Fibroblast of gingiva (primary cell): ENCODE measurements at regions not wholly inside any gene's neighbourhood (a gene's known extent, or its start where the extent isn't known, plus 50 kb on each side); places are given as distances from the start of the nearest gene placed in this dataset.

Experiments used
- DNase-seq: peaks from one replicate; pipeline ENCODE4 v3.0.0-alpha.2; 2011; ENCODE audit warnings: low read depth

DNA sequence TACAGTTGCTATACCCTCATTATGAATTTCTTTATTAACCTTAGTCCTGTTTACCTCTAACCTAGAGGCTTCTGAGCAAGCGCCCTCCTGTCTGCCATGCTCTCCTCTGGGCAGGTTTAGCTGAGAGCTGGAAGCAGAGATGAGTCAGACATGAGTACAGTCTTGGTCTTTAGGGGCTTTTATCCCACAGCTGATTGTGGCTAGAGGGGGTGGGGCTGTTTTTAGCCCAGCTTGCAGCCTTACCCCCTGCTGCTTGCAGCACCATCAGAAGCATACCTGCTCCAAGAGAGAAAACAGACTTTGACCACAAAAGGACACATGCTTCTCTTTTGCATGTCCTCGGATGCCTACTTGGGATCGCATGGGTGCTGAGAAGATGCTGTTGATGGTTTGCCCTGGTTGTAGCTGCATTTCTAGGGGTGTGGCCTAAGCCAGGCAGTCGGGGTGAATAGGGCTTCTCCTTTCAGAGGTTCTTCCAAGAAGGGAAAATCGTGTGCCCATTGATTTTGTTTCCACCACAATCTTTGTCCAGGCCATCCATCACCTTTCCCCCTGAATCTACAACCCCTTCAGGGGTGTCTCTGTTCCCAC lies 115.0 kb upstream of the LGALSL start:
- DNase-seq: peak; percentile 17

DNA sequence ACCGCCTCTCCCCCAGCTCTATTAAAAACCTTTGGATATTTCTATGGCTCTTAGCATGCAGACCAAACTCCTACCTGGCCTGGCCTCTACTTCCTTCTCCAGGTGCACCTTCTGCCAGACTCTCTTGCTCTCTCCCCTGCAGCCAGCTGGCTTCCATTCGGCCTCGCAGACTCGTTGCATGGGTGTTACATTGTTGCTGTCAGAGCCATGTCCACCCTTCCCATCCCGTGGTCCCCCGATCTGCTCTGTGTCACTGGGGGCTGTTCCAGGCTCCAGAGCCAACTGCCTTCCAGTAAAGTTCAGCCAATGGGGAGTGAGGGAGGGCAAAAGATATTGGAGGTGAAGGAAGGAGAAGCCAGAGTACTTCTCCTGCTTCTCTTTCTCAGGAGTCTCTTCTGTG lies 112.5 kb upstream of the LGALSL start:
- DNase-seq: no peak

GRCh38 chr2:64342195-64343099 lies 111.5 kb upstream of the LGALSL start:
- no peak for DNase-seq

DNA sequence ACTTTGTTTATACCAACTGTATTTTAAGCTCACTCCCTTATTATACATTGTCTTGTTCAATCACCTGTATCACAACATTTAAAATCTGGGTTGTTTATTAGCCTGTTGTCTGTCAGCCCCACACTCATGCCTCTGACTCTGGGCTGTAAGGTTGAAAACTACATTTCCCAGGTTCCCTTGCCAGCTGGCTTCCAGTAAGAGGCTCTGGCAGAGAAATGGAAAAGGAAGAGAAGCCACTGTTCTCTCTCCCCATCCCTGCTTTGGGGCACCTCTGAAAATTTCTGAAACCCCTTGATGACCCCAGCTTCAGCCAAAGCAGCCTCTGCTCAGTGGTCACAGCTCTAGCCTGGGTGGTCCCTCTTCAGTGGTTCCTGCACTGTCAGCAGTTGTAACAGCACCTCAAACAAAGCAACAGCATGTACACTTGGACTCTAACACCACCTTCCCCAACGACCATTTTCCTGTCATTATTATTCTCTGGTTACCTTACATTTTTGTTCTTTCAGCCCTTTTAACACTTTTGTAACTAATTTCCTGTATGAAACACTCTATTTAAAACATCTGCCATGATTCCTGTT lies 108.9 kb upstream of the LGALSL start:
- DNase-seq: no peak

- no peak for DNase-seq
Measured at GRCh38 chr2:64345998-64346397, 108.0 kb upstream of the LGALSL start.

- peak; percentile 7 for DNase-seq
Measured at GRCh38 chr2:64348386-64349130, 105.4 kb upstream of the LGALSL start.

DNA sequence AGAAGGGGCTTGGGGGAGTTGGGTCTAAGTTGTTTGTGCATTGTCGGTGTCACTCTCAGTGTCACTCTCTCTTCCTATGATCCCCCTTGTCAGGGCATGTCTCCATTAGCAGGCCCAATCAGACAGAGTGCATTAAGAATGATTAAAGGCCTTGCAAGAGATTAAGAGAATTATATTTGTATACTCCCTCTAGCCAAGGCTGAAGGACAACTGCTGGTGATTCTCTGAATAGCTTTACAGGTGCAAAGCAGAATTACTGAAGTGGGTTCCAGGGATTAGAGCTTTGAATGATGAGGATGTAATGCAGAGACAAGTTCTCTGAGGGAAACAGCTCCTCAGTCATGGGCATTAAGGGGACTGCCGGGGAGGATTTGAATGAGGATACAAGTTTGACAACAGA lies 104.8 kb upstream of the LGALSL start:
- DNase-seq: no peak

GRCh38 chr2:64350996-64351395 lies 103.0 kb upstream of the LGALSL start:
- no peak for DNase-seq

- no peak for DNase-seq
Measured at GRCh38 chr2:64352292-64352691, 101.7 kb upstream of the LGALSL start.

- DNase-seq: no peak
Measured at GRCh38 chr2:64354857-64355680, 98.9 kb upstream of the LGALSL start.

- DNase-seq: no peak
Measured at GRCh38 chr2:64356906-64357305, 97.1 kb upstream of the LGALSL start.

DNA sequence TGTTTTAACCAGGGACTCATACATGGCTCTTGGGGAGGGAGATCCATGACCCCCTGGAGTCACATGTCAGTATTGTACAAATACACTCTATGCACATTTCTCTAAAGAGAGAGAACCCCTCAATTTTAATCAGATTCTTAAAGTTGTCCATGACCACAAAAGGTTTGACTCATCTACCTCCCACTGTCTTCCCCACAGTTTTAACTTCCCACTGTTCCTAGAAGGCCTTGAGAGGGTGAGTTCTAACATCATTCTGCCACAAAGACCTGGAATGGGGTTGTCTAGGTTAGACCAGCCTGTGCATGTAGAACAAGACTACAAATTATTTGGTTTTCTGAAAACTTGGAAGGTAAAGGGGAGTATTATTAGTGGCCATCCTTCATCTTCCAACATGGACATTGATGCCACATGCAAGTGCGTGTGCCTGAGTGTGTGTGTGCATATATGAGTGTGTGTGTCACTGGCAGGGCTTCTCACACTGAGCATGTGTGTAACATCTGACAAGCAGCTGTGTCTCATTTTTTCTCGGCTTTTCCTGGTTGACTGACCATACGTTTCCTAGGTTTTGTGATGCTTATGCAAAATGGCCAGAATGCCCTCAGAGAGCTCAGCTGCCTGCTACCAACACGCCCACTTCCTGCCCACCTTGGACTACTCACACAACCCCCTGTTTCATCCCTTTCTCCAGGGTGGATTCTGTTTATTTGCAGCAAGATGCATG lies 94.6 kb upstream of the LGALSL start:
- DNase-seq: no peak

DNA sequence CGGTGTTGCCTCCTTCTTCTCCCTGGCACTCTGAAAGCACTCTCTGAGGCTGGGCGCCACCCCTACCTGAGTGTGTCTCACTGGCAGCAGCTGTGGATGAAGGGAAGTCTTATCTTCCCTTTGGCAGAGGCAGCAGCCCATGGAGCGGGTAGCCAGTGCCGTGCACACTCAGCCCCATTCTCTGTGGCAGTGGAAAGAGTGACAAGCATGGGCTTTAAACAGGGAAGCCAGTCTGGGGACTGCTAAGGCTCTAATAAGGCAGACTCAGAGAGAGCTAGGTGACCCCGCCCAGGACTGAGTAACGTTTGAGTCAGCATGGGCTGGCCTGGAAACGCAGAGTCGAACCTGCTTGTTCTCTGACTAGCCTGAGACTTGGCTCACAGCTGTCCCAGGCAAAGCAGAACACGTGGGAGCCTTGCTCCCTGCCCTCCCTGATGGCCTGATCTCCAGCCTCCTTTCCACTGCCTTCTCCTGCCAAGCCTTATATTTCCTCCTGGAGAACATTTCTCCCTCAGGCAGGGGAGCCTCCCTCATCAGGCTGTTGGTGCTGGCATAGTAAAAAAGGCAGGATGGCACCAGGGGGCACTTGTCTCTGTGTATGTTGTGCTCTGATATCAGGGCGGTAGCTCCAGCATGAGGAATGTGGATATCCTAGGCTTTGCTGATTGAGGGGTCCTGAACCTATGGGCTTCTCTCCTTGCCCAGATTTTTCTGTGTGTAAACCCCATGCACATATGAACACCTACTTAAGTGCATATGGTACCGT lies 93.9 kb upstream of the LGALSL start:
- peak; percentile 73 for DNase-seq

- DNase-seq: no peak
Measured at GRCh38 chr2:64361151-64361938, 92.6 kb upstream of the LGALSL start.

GRCh38 chr2:64362562-64363026 lies 91.4 kb upstream of the LGALSL start:
- no peak for DNase-seq

- DNase-seq: no peak
Measured at GRCh38 chr2:64363140-64363539, 90.8 kb upstream of the LGALSL start.

DNA sequence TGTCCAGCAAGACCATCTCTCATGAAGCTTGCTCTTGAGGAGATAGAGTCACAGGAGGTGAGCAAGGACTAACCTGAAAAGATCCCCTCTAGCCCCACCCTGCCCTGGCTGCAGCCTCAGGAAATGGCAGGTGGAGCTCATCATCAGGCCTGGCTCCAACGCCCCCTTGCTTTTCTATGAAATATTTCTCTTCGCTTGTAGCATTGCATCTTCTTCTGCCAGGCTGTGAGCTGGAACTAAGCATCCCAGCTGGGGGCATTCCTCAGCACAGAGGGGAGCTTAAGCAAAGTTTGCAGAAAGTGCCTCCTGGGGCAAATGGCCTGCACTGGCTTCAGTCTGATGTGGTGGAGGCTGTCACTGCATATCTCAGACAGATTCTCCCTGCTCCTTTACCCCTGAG lies 90.1 kb upstream of the LGALSL start:
- no peak for DNase-seq

GRCh38 chr2:64367444-64368232 lies 86.3 kb upstream of the LGALSL start:
- DNase-seq: no peak
